ENCODE measurements at regions not wholly inside any gene's neighbourhood (a gene's known extent, or its start where the extent isn't known, plus 50 kb on each side); places are given as distances from the start of the nearest gene placed in this dataset.

- no peaks in the 10 kb centered on the region for H3K27me3 ChIP-seq
- no peaks in the 10 kb centered on the region for H3K36me3 ChIP-seq
- peaks cover 0 to 13% (median 4%) of the 10 kb centered on the region in 4 donors for H3K4me1 ChIP-seq
- H3K9me3 ChIP-seq = no peaks in the 10 kb centered on the region
- peak overlapping the region; percentile 28 to 86 (median 68) for H3K4me3 ChIP-seq
- DNase-seq = peak in 1 of 3 donors; percentile 59
- peak in 1 of 2 donors; percentile 8 for TF ChIP-seq POLR2A (IDR thresholded peaks at IDR 0.05)
- TF ChIP-seq, protein P1, sequence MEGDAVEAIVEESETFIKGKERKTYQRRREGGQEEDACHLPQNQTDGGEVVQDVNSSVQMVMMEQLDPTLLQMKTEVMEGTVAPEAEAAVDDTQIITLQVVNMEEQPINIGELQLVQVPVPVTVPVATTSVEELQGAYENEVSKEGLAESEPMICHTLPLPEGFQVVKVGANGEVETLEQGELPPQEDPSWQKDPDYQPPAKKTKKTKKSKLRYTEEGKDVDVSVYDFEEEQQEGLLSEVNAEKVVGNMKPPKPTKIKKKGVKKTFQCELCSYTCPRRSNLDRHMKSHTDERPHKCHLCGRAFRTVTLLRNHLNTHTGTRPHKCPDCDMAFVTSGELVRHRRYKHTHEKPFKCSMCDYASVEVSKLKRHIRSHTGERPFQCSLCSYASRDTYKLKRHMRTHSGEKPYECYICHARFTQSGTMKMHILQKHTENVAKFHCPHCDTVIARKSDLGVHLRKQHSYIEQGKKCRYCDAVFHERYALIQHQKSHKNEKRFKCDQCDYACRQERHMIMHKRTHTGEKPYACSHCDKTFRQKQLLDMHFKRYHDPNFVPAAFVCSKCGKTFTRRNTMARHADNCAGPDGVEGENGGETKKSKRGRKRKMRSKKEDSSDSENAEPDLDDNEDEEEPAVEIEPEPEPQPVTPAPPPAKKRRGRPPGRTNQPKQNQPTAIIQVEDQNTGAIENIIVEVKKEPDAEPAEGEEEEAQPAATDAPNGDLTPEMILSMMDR (IDR thresholded peaks at IDR 0.05) = peak in 1 of 6 experiments; percentile 4
- peak overlapping the region in 3 of 4 donors; percentile 72 to 86 (median 78) for H3K27ac ChIP-seq
Observed at GRCh38 chr17:72591289-72592241, 470.7 kb downstream of the SOX9 start.

GRCh38 chr17:72592242-72592966, 471.6 kb downstream of the SOX9 start:
- Histone ChIP-seq H3K4me3 (peak overlapping the region; percentile 28 to 86 (median 68)), H3K4me1 (peaks cover 0 to 13% (median 4%) of the 10 kb centered on the region in 4 donors), H3K27me3 (no peaks in the 10 kb centered on the region), H3K9me3 (no peaks in the 10 kb centered on the region), H3K36me3 (no peaks in the 10 kb centered on the region), H3K27ac (peak overlapping the region in 3 of 4 donors; percentile 72 to 86 (median 78))
- peak in 2 of 3 donors; percentile 81 to 92 for DNase-seq
- TF ChIP-seq, protein P1 (IDR thresholded peaks at IDR 0.05) = no peak
- peak; percentile 98 to 99 for TF ChIP-seq POLR2A (IDR thresholded peaks at IDR 0.05)

GRCh38 chr17:72592967-72593325, 472.1 kb downstream of the SOX9 start:
- H3K27ac ChIP-seq = no peak overlapping the region
- no peak for DNase-seq
- peaks cover 0 to 9% (median 4%) of the 10 kb centered on the region in 4 donors for H3K4me1 ChIP-seq
- no peaks in the 10 kb centered on the region for H3K9me3 ChIP-seq
- peak overlapping the region in 2 of 4 donors; percentile 52 to 83 for H3K4me3 ChIP-seq
- H3K36me3 ChIP-seq = no peaks in the 10 kb centered on the region
- TF ChIP-seq, protein P1 (IDR thresholded peaks at IDR 0.05) = no peak
- no peak for TF ChIP-seq POLR2A (IDR thresholded peaks at IDR 0.05)
- no peaks in the 10 kb centered on the region for H3K27me3 ChIP-seq

- no peak for DNase-seq
- TF ChIP-seq, protein P1 (IDR thresholded peaks at IDR 0.05) = peak in 1 of 6 experiments; percentile 8
- no peak for TF ChIP-seq POLR2A (IDR thresholded peaks at IDR 0.05)
- H3K27me3 ChIP-seq = no peaks in the 10 kb centered on the region
- H3K4me1 ChIP-seq = peaks cover 0 to 8% (median 2%) of the 10 kb centered on the region in 4 donors
- H3K4me3 ChIP-seq = no peak overlapping the region
- H3K9me3 ChIP-seq = no peaks in the 10 kb centered on the region
- no peak overlapping the region for H3K27ac ChIP-seq
- H3K36me3 ChIP-seq = no peaks in the 10 kb centered on the region
Observed at GRCh38 chr17:72594248-72594647, 473.4 kb downstream of the SOX9 start.

All from Peyer's patch (tissue), 4 donors.